ENCODE measurements at regions not wholly inside any gene's neighbourhood (a gene's known extent, or its start where the extent isn't known, plus 50 kb on each side); places are given as distances from the start of the nearest gene placed in this dataset.
"Not testable (repeated sequence)": the region's sequence is repeated elsewhere in the genome, so short reads cannot be mapped to it uniquely, and the experiment has no call there.

- no peak for DNase-seq
These were observed 319.8 kb upstream of the NCKAP5 start for GRCh38 chr2:133888107-133888506.

- DNase-seq = no peak
These were observed 320.5 kb upstream of the NCKAP5 start for GRCh38 chr2:133888621-133889219.

DNA sequence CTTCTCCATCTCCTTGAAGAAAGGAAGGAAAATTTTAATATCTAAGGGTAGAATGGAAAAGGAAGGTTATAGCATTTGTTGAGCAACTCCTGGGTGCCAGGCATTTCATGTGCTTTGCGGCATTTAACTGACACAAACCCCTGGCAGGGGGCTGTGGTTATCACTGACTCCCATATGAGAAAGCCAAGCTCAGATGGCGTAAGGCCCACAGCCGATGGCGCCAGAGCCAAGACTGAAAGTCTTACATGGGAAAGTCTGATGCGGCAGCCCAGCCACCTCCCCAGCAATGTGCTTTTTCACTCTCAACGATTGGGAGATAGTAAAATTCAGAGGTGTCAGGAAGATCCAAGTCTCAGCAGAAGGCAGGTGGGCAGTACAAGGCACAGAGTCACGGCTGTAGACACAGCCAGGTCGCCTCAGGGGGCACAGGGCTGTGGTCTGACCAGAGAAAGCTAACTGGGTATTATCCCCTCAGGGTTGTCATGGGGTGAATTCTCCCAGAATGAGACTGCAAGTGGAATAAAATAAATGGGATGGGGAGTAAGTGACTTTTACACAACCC, 324.2 kb upstream of the NCKAP5 start:
- DNase-seq = no peak

DNA sequence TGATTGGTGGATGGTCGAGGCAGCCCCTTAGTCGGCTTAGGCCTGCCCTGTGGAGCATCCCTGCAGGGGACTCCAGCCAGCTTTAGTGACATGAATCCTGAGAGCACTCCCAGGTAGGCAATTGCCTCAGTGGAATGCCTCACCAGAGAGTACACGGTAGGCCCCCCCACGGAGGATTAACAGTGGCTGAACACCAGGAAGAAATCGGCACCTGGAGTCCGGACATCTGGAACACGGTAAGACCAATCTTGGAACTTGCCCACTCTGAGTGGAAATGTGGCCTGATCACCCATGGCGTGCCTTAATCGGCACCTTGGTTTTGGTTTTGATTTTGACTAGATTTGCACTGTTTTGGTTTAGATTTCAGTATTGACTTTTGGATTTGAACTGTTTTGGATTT, 326.2 kb upstream of the NCKAP5 start:
- DNase-seq = no peak

DNA sequence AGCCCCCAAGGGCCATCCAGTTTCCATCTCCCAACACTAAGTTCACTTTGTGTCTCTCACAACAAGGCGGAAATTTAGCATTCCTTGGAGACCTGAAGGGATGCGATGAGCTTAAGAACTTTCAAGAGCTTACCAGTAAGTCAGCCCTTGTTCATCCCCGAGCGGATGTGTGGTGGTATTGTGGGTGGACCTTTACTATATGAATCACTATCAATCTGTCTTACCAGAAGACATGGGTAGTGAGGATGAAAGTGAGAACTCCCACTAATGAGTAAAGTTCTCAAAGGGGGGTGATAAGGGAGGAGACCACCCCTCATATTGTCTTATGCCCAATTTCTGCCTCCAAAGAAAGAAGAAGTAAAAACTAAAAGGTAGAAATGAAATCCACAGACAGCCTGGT, 329.6 kb upstream of the NCKAP5 start:
- not testable (repeated sequence) for DNase-seq

DNA sequence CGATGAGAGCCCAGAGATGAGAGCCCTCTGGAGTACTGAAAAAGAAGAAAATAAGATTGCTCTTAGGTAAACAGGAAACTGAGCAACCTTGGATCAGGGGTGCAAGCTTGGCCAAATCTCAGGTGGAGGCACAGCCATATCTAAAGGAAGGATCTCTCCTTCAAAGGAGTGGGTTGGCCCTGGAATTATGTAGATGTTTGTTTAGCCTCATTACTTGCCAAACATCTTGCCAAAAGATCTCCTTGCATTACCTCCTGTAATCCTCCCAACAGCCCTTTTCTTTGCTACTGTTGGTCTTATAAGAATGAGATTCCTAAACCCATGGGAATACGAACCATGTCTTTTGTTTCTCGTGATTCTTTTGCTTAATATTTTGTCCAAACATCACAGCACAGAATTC, 332.6 kb upstream of the NCKAP5 start:
- DNase-seq = no peak

DNA sequence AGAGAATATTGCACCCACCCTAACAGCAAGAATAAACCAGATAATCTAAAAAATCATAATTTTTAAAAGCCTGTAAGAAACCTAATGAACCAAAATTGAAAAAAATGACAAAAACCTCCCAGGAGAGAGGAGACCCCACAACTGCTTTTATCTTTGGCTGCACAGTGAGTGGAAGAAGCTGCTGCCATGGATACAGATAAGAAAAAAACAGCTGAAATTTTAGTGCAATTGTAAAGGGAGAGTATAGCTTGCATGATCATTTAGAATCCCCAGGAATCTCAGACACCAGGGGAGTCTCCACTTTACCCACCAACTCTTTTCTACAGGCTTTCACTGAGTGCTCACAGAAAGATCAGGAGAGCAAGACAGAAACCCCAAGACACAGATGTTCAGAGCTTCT, 338.1 kb upstream of the NCKAP5 start:
- no peak for DNase-seq

DNA sequence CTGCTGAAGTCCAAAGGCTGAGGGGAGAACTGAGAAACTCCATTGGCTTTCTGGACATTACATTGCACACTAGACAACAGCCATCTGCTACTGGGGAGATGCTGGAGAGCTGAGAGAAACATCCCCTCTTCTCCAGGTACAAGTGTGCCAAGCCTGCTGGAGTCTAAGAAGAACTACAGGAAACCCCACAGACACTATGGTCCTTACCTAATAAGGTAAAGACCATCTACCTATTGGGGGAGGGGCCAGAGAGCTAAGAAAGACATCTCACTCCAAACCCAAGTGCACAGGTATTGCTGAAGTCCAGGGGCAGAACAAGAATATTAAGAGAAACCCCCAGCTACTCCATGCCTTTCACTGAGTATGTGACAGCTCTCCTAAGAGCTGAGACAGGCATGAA, 338.7 kb upstream of the NCKAP5 start:
- no peak for DNase-seq

GRCh38 chr2:133908171-133908570, 339.9 kb upstream of the NCKAP5 start:
- no peak for DNase-seq

DNA sequence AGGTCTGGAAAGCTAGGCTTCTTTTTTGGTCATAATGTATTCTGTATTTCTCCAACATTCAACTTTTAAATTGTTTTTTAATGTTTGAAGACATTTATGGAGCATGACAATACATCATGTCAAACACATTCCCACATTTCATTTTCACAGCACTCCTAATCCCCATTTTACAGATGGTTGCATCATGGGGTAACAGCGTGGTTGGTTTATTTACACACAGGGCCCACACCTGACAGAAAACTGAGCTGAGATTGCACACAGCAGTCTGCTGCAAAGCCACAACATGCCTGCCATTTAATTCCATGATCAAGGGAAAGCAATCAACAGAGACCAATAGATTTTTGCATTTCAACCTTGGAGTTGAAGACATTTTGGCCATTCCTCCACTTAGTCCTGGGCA, 335.7 kb upstream of the MGAT5 start:
- no peak for DNase-seq

DNA sequence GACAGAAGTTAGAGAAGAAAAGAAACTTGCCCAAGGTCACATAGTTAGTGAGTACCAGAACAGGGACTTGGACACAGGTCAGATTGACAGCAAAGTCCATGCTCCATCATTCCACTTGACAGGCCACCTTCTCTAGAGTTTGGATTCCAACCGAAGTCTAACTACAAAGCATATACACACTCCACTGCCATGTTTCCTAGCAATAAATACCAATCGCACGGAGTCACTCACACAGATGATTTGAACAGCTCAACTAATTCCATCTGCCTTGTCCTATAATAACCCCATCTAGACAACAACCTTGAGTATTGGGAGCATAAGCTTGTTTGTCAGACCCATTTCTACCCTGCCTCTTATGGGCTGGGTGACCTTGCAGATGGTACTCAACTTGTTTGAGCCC, 334.6 kb upstream of the MGAT5 start:
- no peak for DNase-seq

DNA sequence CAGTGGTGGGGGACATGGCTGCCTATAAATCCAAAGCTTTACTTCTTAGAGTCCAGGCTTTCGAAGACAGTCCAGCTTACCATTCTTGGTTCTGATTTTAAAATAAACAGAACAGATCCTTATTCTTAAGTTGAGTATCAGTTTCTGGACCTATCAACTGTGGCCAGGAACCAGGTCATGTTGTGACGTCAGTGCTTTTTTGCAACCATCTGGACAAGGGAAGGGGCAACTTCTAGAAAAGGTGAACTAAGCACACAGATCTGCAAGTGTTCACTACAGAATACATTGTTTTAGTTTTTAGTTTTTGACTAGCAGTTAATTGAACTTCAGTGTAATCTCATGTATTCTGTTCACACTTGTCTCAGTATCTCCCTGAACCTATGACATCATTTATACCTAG, 326.0 kb upstream of the MGAT5 start:
- no peak for DNase-seq

DNA sequence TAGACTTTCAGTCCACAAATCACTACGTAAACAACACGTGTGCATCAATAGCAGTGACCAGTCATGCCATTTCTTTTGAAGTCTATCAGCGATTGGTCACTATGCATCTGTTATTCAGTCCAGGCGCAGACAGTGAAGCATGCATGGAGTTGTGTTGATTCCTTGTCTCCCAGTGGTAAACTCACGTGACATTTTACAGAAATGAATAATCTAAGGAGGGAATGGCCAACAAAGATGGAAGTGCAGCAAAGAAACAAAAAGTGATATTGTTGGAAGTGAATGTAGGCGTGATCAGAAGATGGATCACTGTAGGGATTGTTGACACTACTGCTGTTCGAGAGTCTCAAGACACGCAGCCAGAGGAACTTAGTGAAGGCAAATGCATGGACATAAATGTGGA, 317.8 kb upstream of the MGAT5 start:
- DNase-seq = no peak

DNA sequence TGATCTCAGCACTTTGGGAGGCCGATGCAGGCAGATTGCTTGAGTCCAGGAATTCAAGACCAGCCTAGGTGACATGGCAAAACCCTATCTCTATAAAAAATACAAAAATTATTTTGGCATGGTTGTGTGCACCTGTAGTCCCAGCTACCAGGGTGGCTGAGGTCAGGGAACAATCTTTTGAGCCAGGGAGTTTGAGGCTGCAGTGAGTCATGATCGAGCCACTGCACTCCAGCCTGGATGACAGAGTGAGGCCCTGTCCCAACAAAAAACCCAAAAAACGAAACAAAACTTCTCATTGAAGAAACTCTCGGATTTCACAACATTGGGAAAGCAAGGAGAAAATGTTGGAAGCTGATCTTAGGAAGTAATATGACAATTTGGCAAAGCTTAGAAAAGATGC, 317.3 kb upstream of the MGAT5 start:
- DNase-seq = no peak

- DNase-seq = no peak
These were observed 316.2 kb upstream of the MGAT5 start for GRCh38 chr2:133937669-133938068.

DNA sequence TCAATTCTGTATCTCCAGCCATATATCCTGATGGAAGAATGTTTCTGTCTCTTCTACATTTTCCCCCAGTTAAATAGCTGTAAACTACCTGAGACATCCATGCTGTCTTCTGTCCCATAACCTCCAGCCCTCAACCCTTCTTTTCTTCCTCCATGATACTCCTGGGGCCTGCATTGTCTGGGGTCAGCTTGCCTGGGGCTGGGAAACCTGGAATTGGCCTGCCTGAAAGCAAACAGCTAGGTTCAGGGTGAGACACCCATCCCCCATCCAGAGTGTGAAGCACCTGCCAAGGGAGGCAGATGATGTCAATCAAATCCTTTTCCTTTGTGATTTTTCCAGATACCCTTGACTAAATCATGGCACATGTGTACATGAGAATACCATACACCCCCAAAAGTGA, 313.7 kb upstream of the MGAT5 start:
- no peak for DNase-seq

DNA sequence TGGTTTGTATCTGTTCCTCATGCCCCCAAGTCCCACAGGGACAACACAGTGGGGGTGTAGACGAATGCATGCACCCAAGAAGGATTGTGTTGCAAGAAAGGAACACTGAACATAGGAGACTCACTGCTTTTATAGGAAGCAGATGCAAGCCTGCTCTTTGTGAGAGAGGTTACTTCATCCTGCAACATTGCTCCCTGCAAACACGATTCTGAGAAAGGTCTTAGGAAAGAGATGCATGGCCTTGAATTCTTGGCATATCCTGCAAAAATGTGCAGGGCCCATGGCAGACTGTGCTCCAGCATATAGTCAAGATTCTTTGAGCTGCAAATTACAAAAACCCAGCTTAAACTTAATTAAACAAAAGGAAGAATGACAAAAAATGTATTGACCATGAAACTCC, 312.2 kb upstream of the MGAT5 start:
- DNase-seq = no peak

DNA sequence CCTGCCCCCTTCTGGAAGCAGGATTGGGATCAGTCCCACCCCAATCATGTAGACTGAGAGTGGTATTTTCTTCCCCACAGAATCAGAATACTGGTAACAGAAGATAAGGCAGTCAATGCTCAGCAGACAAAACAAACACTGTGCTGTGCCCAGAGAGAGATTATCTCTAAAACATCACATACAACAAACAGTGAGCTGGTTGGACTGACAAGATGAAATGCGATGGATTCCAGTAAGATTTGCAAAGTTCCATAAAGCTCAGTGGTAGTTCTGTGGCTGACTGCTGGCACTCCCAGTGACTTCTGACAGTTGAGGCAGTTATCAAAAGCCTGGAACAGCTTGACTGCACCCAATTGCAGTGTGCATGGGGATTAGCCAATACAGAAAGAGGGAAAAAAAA, 311.5 kb upstream of the MGAT5 start:
- DNase-seq = no peak

GRCh38 chr2:133943108-133943507, 310.8 kb upstream of the MGAT5 start:
- no peak for DNase-seq

GRCh38 chr2:133945089-133945488, 308.8 kb upstream of the MGAT5 start:
- DNase-seq = no peak

DNA sequence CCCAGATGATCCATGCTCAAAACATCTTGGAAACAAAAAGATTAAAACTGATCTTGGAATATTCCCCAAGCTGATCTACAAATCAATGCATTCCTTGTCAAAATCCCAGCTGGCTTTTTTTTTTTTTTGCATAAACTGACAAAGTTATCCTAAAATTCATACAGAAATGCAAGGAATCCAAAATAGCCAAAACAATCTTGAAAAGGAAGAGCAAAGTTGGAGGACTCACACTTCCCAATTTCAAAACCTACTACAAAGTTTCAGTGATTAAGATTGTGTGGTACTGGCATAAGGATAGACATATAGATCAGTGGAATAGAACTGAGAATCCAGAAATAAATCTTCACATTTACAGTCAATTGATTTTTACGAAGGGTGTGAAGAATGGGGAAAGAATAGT, 306.8 kb upstream of the MGAT5 start:
- no peak for DNase-seq

DNA sequence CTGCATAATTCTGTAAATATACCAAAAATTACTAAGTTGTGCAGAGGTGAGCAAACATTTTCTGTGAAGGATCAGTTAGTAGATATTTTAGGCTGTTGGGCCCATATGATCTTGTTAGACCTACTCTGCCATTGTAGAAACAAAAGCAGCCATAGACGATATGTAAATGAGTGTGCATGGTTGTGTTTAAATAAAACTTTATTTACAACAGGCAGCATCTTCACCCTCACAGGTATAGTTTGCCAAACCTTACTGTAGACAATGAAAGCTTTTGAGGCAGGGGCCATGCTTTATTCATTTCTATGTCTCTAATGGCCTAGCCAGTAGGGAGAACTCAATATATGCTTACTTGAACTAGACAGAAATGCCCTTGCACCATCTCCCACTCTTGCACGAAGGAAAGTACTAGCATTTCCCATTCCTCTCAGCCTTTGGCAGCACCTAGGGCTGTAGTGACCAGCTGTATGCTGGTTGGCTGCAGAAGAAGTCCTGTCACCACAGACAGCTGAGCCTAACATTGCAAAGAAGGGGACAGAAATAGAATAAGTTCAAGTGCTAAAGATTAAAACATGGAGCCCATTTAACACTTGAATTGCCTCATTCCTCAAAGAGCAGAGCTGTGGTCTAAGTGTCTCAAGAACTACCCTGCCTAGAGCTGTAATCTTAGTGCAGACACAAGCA, 305.1 kb upstream of the MGAT5 start:
- no peak for DNase-seq

DNA sequence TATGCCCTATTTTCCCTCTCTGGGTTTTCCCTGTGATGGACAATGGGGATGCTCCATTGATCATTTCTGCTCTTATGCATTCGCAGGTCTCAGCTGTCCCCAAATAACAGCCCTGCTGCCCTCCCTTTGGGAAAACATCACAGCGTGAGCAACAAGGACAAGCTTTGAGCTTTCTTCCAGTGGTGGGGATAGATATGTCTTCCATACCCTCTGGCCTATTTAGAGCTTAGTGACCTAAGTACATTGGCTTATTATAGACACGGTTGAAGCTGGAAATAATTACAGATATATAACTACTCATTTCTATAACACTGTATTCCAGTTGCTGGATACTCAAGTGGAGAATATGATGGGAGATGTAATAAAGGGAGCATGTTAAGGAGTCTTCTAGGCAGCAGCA, 304.3 kb upstream of the MGAT5 start:
- no peak for DNase-seq

- DNase-seq = no peak
These were observed 302.7 kb upstream of the MGAT5 start for GRCh38 chr2:133951209-133951608.

DNA sequence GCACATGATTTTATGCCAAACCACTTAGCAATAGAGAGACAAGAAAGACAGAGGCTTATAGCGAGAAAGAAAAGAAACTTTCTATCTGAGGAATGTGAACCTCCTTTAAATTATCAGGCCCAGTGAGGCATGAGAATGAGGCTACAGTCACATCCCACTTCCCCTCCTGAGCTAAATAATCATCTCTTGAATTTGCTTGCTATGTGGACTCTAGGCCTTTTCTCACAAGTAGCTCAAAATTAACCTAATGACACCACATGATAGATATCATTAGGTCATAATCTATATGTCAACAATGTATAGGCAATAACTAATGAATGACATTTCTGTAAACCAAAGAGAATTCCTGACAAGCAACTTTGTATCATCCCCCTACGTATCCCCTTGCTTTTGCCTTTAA, 301.5 kb upstream of the MGAT5 start:
- no peak for DNase-seq
